Liver (tissue), 8 donors: ENCODE measurements at regions not wholly inside any gene's neighbourhood (a gene's known extent, or its start where the extent isn't known, plus 50 kb on each side); places are given as distances from the start of the nearest gene placed in this dataset.
"Not testable (repeated sequence)": the region's sequence is repeated elsewhere in the genome, so short reads cannot be mapped to it uniquely, and the experiment has no call there.

Experiments used
- DNase-seq: peaks from one replicate; pipeline ENCODE4 v3.0.0-alpha.2; 2017; ENCODE audit warnings: low spot score
- H3K27ac ChIP-seq, 2 donors: one replicate each; pipeline ENCODE4 v1.7.0; 2013; ENCODE audit warnings: inconsistent platforms in 2 of 2, low read length in 2 of 2, control low read depth in 1 of 2, low read depth in 1 of 2, mild to moderate bottlenecking in 1 of 2
- H3K27me3 ChIP-seq, 4 donors: one replicate each; pipeline versions ENCODE4 v1.6.1 to v1.7.0; 2013; ENCODE audit warnings: low read length in 3 of 4, inconsistent platforms in 1 of 4, mild to moderate bottlenecking in 1 of 4, moderate library complexity in 1 of 4; ENCODE audit not compliant: control insufficient read depth in 4 of 4, insufficient read depth in 4 of 4
- H3K36me3 ChIP-seq, 4 donors: one replicate each; pipeline versions ENCODE4 v1.6.1 to v1.7.0; 2013; ENCODE audit warnings: low read length in 3 of 4, mild to moderate bottlenecking in 3 of 4, low read depth in 1 of 4, moderate library complexity in 1 of 4; ENCODE audit not compliant: control insufficient read depth in 4 of 4, insufficient read depth in 3 of 4
- H3K4me1 ChIP-seq, 4 donors: one replicate each; pipeline versions ENCODE4 v1.6.1 to v1.7.0; 2013; ENCODE audit warnings: low read length in 3 of 4, mild to moderate bottlenecking in 3 of 4, moderate library complexity in 1 of 4; ENCODE audit not compliant: control insufficient read depth in 4 of 4, insufficient read depth in 4 of 4
- H3K4me3 ChIP-seq, 3 donors: one replicate each; pipeline versions ENCODE4 v1.6.1 to v1.7.0; 2013; ENCODE audit warnings: low read length in 3 of 3, control low read depth in 1 of 3, low read depth in 1 of 3, mild to moderate bottlenecking in 1 of 3
- H3K9ac ChIP-seq, 2 donors: one replicate each; pipeline ENCODE4 v1.7.0; 2013; ENCODE audit warnings: low read length in 2 of 2, mild to moderate bottlenecking in 2 of 2, moderate library complexity in 2 of 2, control low read depth in 1 of 2, low read depth in 1 of 2
- H3K9me3 ChIP-seq, 4 donors: one replicate each; pipeline versions ENCODE4 v1.6.1 to v1.7.0; 2013; ENCODE audit warnings: low read length in 3 of 4; ENCODE audit not compliant: control insufficient read depth in 4 of 4
- EGR1 ChIP-seq, 2 donors: IDR thresholded peaks; 2 replicates each; pipeline ENCODE4 v1.6.1; 2016 to 2018; ENCODE audit warnings: antibody characterized with exemption in 2 of 2, low read depth in 2 of 2
- FOXA1 ChIP-seq: IDR thresholded peaks from 2 replicates; pipeline ENCODE4 v1.6.1; 2016; ENCODE audit warnings: antibody characterized with exemption
- FOXA2 ChIP-seq: IDR thresholded peaks from 2 replicates; pipeline ENCODE4 v1.6.1; 2016; ENCODE audit warnings: antibody characterized with exemption
- GABPA ChIP-seq, 2 donors: IDR thresholded peaks in 1 of 2; conservative IDR thresholded peaks in 1 of 2; 2 replicates each; pipeline ENCODE4 v1.6.1; 2016; ENCODE audit warnings: antibody characterized with exemption in 2 of 2, mild to moderate bottlenecking in 1 of 2, moderate library complexity in 1 of 2
- HNF4A ChIP-seq, 2 donors: conservative IDR thresholded peaks; 2 replicates each; pipeline ENCODE4 v1.6.1; 2016; ENCODE audit warnings: antibody characterized with exemption in 2 of 2, mild to moderate bottlenecking in 2 of 2
- HNF4G ChIP-seq: IDR thresholded peaks from 2 replicates; pipeline ENCODE4 v1.6.1; 2016; ENCODE audit warnings: antibody characterized with exemption
- JUND ChIP-seq, 2 donors: IDR thresholded peaks; 2 replicates each; pipeline ENCODE4 v1.6.1; 2016; ENCODE audit warnings: antibody characterized with exemption in 2 of 2
- NR2F2 ChIP-seq: IDR thresholded peaks from 2 replicates; pipeline ENCODE4 v1.6.1; 2016; ENCODE audit warnings: antibody characterized with exemption
- RAD21 ChIP-seq, 2 donors: IDR thresholded peaks; 2 replicates each; pipeline ENCODE4 v1.6.1; 2016; ENCODE audit warnings: antibody characterized with exemption in 2 of 2, mild to moderate bottlenecking in 2 of 2
- RXRA ChIP-seq, 2 donors: IDR thresholded peaks; 2 replicates each; pipeline ENCODE4 v1.6.1; 2017 to 2018; ENCODE audit warnings: antibody characterized with exemption in 2 of 2, mild to moderate bottlenecking in 1 of 2
- SP1 ChIP-seq: IDR thresholded peaks from 2 replicates; pipeline ENCODE4 v1.6.1; 2018; ENCODE audit warnings: antibody characterized with exemption, mild to moderate bottlenecking
- TAF1 ChIP-seq: conservative IDR thresholded peaks from 2 replicates; pipeline ENCODE4 v1.6.1; 2016; ENCODE audit warnings: antibody characterized with exemption, mild to moderate bottlenecking
- YY1 ChIP-seq: IDR thresholded peaks from 2 replicates; pipeline ENCODE4 v1.6.1; 2016; ENCODE audit warnings: antibody characterized with exemption, mild to moderate bottlenecking
- WGBS: extraction: QIAGEN DNeasy Blood & Tissue Kit; methylation state at CpG from one replicate; pipeline ENCODE4 v1.1.7; 2013; 5-methylcytosine and 5-hydroxymethylcytosine counted together
- TF ChIP-seq, protein P1 (sequence below): fragments of 150-350 bp; IDR thresholded peaks from 2 replicates; pipeline ENCODE4 v1.5.1; 2017; ENCODE audit warnings: improper control_type of control experiment, low read depth, low read length; ENCODE audit not compliant: missing input control
- TF ChIP-seq, protein P2 (sequence below): IDR thresholded peaks from 2 replicates; pipeline ENCODE4 v1.6.1; 2016; ENCODE audit warnings: antibody characterized with exemption
- TF ChIP-seq, protein P3 (sequence below): IDR thresholded peaks from 2 replicates; pipeline ENCODE4 v1.6.1; 2016; ENCODE audit warnings: antibody characterized with exemption
- donor health status: healthy.
- donor health status: healthy.
- donor health status: healthy.
- donor health status: healthy.
- donor health status: healthy.

DNA sequence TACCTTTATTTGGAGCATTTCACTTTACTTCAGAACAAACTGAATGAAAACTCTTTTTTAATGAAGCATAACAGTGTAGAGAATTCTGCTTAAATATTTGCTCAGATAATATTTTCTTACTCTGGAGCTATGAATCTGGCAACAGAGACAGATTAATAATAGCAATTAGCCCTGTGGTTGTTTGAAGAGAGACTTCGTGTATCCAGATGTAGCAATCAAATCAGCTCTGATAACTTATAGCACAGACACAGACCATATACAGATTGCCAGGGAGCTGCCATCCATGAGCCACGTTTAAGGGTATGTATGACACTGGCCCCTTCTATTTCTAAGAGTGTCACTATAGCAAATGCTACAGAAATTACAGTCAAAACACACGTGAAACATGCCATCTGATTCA, 146.6 kb downstream of the EXOC5 start:
- H3K9ac ChIP-seq, result no peak overlapping the region
- peaks cover 0 to 8% (median 4%) of the 10 kb centered on the region in 4 donors for H3K27me3 ChIP-seq
- H3K4me3 ChIP-seq, result no peak overlapping the region
- H3K36me3 ChIP-seq, result no peaks in the 10 kb centered on the region
- TF ChIP-seq RAD21 (IDR thresholded peaks at IDR 0.05) (no peak), JUND (IDR thresholded peaks at IDR 0.05) (no peak), HNF4G (no peak), NR2F2 (no peak), HNF4A (conservative IDR thresholded peaks at IDR 0.05) (no peak), GABPA (IDR thresholded peaks at IDR 0.05 in 1 of 2, conservative IDR thresholded peaks at IDR 0.05 in 1 of 2) (no peak)
- TF ChIP-seq, protein P1, sequence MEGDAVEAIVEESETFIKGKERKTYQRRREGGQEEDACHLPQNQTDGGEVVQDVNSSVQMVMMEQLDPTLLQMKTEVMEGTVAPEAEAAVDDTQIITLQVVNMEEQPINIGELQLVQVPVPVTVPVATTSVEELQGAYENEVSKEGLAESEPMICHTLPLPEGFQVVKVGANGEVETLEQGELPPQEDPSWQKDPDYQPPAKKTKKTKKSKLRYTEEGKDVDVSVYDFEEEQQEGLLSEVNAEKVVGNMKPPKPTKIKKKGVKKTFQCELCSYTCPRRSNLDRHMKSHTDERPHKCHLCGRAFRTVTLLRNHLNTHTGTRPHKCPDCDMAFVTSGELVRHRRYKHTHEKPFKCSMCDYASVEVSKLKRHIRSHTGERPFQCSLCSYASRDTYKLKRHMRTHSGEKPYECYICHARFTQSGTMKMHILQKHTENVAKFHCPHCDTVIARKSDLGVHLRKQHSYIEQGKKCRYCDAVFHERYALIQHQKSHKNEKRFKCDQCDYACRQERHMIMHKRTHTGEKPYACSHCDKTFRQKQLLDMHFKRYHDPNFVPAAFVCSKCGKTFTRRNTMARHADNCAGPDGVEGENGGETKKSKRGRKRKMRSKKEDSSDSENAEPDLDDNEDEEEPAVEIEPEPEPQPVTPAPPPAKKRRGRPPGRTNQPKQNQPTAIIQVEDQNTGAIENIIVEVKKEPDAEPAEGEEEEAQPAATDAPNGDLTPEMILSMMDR, result no peak
- DNase-seq, result no peak
- H3K9me3 ChIP-seq, result no peaks in the 10 kb centered on the region
- H3K4me1 ChIP-seq, result no peaks in the 10 kb centered on the region
- H3K27ac ChIP-seq, result no peak overlapping the region
- WGBS, result 48% methylated on average over 3 of the region's 3 CpGs

DNA sequence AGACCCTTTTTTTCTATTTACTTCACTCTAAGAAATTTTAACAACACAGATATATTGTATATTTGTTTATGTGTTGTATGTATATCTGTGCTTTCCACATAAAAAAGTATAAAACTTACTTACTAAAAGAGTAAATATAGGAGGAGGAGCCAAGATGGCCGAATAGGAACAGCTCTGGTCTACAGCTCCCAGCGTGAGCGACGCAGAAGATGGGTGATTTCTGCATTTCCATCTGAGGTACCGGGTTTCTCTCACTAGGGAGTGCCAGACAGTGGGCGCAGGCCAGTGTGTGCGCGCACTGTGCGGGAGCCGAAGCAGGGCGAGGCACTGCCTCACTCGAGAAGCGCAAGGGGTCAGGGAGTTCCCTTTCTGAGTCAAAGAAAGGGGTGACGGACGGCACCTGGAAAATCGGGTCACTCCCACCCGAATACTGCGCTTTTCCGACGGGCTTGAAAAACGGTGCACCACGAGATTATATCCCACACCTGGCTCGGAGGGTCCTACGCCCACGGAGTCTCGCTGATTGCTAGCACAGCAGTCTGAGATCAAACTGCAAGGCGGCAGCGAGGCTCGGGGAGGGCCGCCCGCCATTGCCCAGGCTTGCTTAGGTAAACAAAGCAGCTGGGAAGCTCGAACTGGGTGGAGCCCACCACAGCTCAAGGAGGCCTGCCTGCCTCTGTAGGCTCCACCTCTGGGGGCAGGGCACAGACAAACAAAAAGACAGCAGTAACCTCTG, 156.5 kb downstream of the EXOC5 start:
- not testable (repeated sequence) for H3K27me3 ChIP-seq, DNase-seq
- WGBS, result 70% methylated on average over 32 of the region's 32 CpGs

DNA sequence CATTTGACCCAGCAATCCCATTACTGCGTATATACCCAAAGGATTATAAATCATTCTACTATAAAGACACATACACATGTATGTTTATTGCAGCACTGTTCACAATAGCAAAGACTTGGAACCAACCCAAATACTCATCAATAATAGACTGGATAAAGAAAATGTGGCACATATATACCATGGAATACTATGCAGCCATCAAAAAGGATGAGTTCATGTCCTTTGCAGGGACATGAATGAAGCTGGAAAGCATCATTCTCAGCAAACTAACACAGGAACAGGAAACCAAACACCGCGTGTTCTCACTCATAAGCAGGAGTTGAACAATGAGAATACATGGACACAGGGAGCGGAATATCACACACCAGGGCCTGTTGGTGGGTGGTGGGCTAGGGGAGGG, 158.3 kb downstream of the EXOC5 start:
- H3K9ac ChIP-seq, DNase-seq, H3K27ac ChIP-seq, H3K36me3 ChIP-seq, H3K4me1 ChIP-seq, H3K9me3 ChIP-seq, H3K4me3 ChIP-seq, H3K27me3 ChIP-seq: not testable (repeated sequence)
- 97% methylated on average over 4 of the region's 4 CpGs for WGBS

More for the DNA sequence above, 156.5 kb downstream of the EXOC5 start:
- not testable (repeated sequence) for H3K27ac ChIP-seq, H3K9ac ChIP-seq, H3K4me3 ChIP-seq, H3K4me1 ChIP-seq, H3K9me3 ChIP-seq, H3K36me3 ChIP-seq

DNA sequence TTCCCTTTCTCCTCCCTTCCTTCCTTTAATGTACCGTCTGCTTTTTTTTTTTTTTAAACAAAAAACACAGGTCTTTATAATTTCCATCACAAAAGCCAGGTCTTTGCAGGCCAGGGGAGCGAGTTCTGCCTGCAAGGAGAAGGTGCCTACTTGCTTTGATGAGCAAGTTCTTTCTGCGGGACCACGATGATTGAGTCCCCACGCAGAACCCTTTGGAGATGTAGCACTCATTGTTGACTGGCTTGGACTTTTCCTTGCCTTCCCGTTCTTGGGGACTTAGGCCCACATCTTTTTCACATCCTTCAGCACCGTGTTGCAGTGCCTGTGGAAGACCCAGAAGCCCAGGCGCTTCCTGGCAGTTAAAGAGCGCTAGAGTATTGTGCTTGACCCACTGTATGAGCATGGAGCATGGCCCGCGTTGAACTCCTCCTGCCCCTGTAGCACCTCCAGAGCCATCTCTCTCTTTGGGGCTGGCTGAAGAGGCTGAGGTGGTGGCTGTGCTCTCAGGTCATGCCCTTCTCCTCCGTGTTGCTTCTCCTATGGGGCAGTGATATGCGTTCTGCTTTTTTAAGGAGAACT, 177.6 kb downstream of the EXOC5 start:
- Histone ChIP-seq H3K36me3 (no peaks in the 10 kb centered on the region), H3K4me3 (no peak overlapping the region), H3K27ac (no peak overlapping the region), H3K9ac (no peak overlapping the region), H3K27me3 (peaks cover 0 to 7% (median 2%) of the 10 kb centered on the region in 4 donors), H3K4me1 (no peaks in the 10 kb centered on the region), H3K9me3 (peaks cover 0 to 6% (median 4%) of the 10 kb centered on the region in 4 donors)
- WGBS, result 74% methylated on average over 13 of the region's 13 CpGs
- no peak for DNase-seq
- TF ChIP-seq, protein P2, sequence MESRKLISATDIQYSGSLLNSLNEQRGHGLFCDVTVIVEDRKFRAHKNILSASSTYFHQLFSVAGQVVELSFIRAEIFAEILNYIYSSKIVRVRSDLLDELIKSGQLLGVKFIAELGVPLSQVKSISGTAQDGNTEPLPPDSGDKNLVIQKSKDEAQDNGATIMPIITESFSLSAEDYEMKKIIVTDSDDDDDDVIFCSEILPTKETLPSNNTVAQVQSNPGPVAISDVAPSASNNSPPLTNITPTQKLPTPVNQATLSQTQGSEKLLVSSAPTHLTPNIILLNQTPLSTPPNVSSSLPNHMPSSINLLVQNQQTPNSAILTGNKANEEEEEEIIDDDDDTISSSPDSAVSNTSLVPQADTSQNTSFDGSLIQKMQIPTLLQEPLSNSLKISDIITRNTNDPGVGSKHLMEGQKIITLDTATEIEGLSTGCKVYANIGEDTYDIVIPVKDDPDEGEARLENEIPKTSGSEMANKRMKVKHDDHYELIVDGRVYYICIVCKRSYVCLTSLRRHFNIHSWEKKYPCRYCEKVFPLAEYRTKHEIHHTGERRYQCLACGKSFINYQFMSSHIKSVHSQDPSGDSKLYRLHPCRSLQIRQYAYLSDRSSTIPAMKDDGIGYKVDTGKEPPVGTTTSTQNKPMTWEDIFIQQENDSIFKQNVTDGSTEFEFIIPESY, result no peak
- TF ChIP-seq EGR1 (IDR thresholded peaks at IDR 0.05; ENCODE audit: low read depth in 2 of 2) (no peak), JUND (IDR thresholded peaks at IDR 0.05) (no peak), RXRA (IDR thresholded peaks at IDR 0.05) (no peak), FOXA1 (no peak), NR2F2 (no peak), YY1 (no peak), RAD21 (IDR thresholded peaks at IDR 0.05) (no peak), TAF1 (no peak), SP1 (no peak), GABPA (IDR thresholded peaks at IDR 0.05 in 1 of 2, conservative IDR thresholded peaks at IDR 0.05 in 1 of 2) (no peak), FOXA2 (no peak), HNF4G (no peak)
- TF ChIP-seq, protein P1, result no peak
- TF ChIP-seq, protein P3, sequence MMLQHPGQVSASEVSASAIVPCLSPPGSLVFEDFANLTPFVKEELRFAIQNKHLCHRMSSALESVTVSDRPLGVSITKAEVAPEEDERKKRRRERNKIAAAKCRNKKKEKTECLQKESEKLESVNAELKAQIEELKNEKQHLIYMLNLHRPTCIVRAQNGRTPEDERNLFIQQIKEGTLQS, result no peak
